ENCODE measurements at regions not wholly inside any gene's neighbourhood (a gene's known extent, or its start where the extent isn't known, plus 50 kb on each side); places are given as distances from the start of the nearest gene placed in this dataset.

DNA sequence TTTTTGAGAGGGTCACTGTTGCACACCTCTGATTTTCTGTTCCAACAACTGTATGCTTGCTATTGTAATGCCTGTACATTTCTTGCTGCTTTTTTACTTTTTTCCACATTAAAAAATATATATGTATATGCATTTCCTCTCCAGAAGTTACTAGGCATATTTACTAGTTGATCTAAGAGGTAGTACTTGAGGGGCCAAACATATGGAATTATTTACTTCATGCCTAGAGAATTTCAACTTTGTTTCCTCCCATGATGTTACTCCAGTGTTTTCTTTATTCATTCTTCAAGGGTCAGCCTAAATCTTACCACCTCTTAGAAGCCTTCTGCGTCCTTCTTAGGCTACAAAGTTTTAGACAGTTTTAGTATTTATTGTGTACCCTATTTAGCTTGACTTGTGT, 122.7 kb downstream of the NMUR2 start:
- TF ChIP-seq POLR2A (IDR thresholded peaks at IDR 0.05; ENCODE audit: low read length) (no peak), GATA1 (IDR thresholded peaks at IDR 0.05; ENCODE audit: low read depth, low read length) (no peak)

All from erythroblast (primary cell).